ENCODE measurements at regions not wholly inside any gene's neighbourhood (a gene's known extent, or its start where the extent isn't known, plus 50 kb on each side); places are given as distances from the start of the nearest gene placed in this dataset.

- TF ChIP-seq CTCF (IDR thresholded peaks at IDR 0.05) (no peak), POLR2A (IDR thresholded peaks at IDR 0.05) (no peak)
Measured at GRCh38 chr14:32010604-32011125, 66.4 kb upstream of the ARHGAP5 start.
